Liver (tissue), 8 donors: ENCODE measurements at regions not wholly inside any gene's neighbourhood (a gene's known extent, or its start where the extent isn't known, plus 50 kb on each side); places are given as distances from the start of the nearest gene placed in this dataset.

Source experiments
- DNase-seq: peaks from one replicate; pipeline ENCODE4 v3.0.0-alpha.2; 2017; ENCODE audit warnings: low spot score
- H3K27ac ChIP-seq, 2 donors: one replicate each; pipeline ENCODE4 v1.7.0; 2013; ENCODE audit warnings: inconsistent platforms in 2 of 2, low read length in 2 of 2, control low read depth in 1 of 2, low read depth in 1 of 2, mild to moderate bottlenecking in 1 of 2
- H3K27me3 ChIP-seq, 4 donors: one replicate each; pipeline versions ENCODE4 v1.6.1 to v1.7.0; 2013; ENCODE audit warnings: low read length in 3 of 4, inconsistent platforms in 1 of 4, mild to moderate bottlenecking in 1 of 4, moderate library complexity in 1 of 4; ENCODE audit not compliant: control insufficient read depth in 4 of 4, insufficient read depth in 4 of 4
- H3K36me3 ChIP-seq, 4 donors: one replicate each; pipeline versions ENCODE4 v1.6.1 to v1.7.0; 2013; ENCODE audit warnings: low read length in 3 of 4, mild to moderate bottlenecking in 3 of 4, low read depth in 1 of 4, moderate library complexity in 1 of 4; ENCODE audit not compliant: control insufficient read depth in 4 of 4, insufficient read depth in 3 of 4
- H3K4me1 ChIP-seq, 4 donors: one replicate each; pipeline versions ENCODE4 v1.6.1 to v1.7.0; 2013; ENCODE audit warnings: low read length in 3 of 4, mild to moderate bottlenecking in 3 of 4, moderate library complexity in 1 of 4; ENCODE audit not compliant: control insufficient read depth in 4 of 4, insufficient read depth in 4 of 4
- H3K4me3 ChIP-seq, 3 donors: one replicate each; pipeline versions ENCODE4 v1.6.1 to v1.7.0; 2013; ENCODE audit warnings: low read length in 3 of 3, control low read depth in 1 of 3, low read depth in 1 of 3, mild to moderate bottlenecking in 1 of 3
- H3K9ac ChIP-seq, 2 donors: one replicate each; pipeline ENCODE4 v1.7.0; 2013; ENCODE audit warnings: low read length in 2 of 2, mild to moderate bottlenecking in 2 of 2, moderate library complexity in 2 of 2, control low read depth in 1 of 2, low read depth in 1 of 2
- H3K9me3 ChIP-seq, 4 donors: one replicate each; pipeline versions ENCODE4 v1.6.1 to v1.7.0; 2013; ENCODE audit warnings: low read length in 3 of 4; ENCODE audit not compliant: control insufficient read depth in 4 of 4
- EGR1 ChIP-seq, 2 donors: IDR thresholded peaks; 2 replicates each; pipeline ENCODE4 v1.6.1; 2016 to 2018; ENCODE audit warnings: antibody characterized with exemption in 2 of 2, low read depth in 2 of 2
- FOXA2 ChIP-seq: IDR thresholded peaks from 2 replicates; pipeline ENCODE4 v1.6.1; 2016; ENCODE audit warnings: antibody characterized with exemption
- GABPA ChIP-seq, 2 donors: IDR thresholded peaks in 1 of 2; conservative IDR thresholded peaks in 1 of 2; 2 replicates each; pipeline ENCODE4 v1.6.1; 2016; ENCODE audit warnings: antibody characterized with exemption in 2 of 2, mild to moderate bottlenecking in 1 of 2, moderate library complexity in 1 of 2
- HNF4A ChIP-seq, 2 donors: conservative IDR thresholded peaks; 2 replicates each; pipeline ENCODE4 v1.6.1; 2016; ENCODE audit warnings: antibody characterized with exemption in 2 of 2, mild to moderate bottlenecking in 2 of 2
- HNF4G ChIP-seq: IDR thresholded peaks from 2 replicates; pipeline ENCODE4 v1.6.1; 2016; ENCODE audit warnings: antibody characterized with exemption
- JUND ChIP-seq, 2 donors: IDR thresholded peaks; 2 replicates each; pipeline ENCODE4 v1.6.1; 2016; ENCODE audit warnings: antibody characterized with exemption in 2 of 2
- NR2F2 ChIP-seq: IDR thresholded peaks from 2 replicates; pipeline ENCODE4 v1.6.1; 2016; ENCODE audit warnings: antibody characterized with exemption
- RAD21 ChIP-seq, 2 donors: IDR thresholded peaks; 2 replicates each; pipeline ENCODE4 v1.6.1; 2016; ENCODE audit warnings: antibody characterized with exemption in 2 of 2, mild to moderate bottlenecking in 2 of 2
- SP1 ChIP-seq: IDR thresholded peaks from 2 replicates; pipeline ENCODE4 v1.6.1; 2018; ENCODE audit warnings: antibody characterized with exemption, mild to moderate bottlenecking
- WGBS: extraction: QIAGEN DNeasy Blood & Tissue Kit; methylation state at CpG from one replicate; pipeline ENCODE4 v1.1.7; 2013; 5-methylcytosine and 5-hydroxymethylcytosine counted together
- TF ChIP-seq, protein P1 (sequence below): IDR thresholded peaks from 2 replicates; pipeline ENCODE4 v1.6.1; 2016; ENCODE audit warnings: antibody characterized with exemption
- TF ChIP-seq, protein P2 (sequence below): IDR thresholded peaks from 2 replicates; pipeline ENCODE4 v1.6.1; 2016; ENCODE audit warnings: antibody characterized with exemption
- TF ChIP-seq, protein P3 (sequence below): fragments of 150-350 bp; IDR thresholded peaks from 2 replicates; pipeline ENCODE4 v1.5.1; 2017; ENCODE audit warnings: improper control_type of control experiment, low read depth, low read length; ENCODE audit not compliant: missing input control
- TF ChIP-seq, protein P4 (sequence below): IDR thresholded peaks from 2 replicates; pipeline ENCODE4 v1.6.1; 2016; ENCODE audit warnings: antibody characterized with exemption, mild to moderate bottlenecking
- donor health status: healthy.
- donor health status: healthy.
- donor health status: healthy.
- donor health status: healthy.
- donor health status: healthy.

DNA sequence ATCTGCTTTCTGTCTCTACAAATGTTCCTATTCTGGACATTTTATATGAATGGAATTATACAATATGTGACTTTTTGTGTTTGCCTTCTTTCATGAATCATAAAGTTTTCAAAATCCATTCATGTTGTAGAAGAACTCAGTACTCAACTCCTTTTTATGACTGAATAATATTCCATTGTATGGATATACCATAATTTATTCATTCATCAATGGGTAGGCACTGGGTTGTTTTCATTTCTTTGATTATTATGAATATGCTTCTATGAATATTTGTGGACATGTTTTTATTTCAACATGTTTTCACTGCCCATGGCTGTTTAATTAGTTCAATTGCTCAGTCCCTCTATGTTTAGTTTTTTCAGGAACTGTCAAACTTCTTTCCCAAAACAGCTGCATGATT, 76.5 kb upstream of the GTSF1L start:
- Histone ChIP-seq H3K36me3 (no peaks in the 10 kb centered on the region), H3K9ac (no peak overlapping the region), H3K27me3 (peaks cover 0 to 3% (median 0%) of the 10 kb centered on the region in 4 donors), H3K4me1 (no peaks in the 10 kb centered on the region), H3K4me3 (no peak overlapping the region), H3K9me3 (peaks cover 0 to 22% (median 5%) of the 10 kb centered on the region in 4 donors), H3K27ac (no peak overlapping the region)
- DNase-seq: no peak
- TF ChIP-seq GABPA (IDR thresholded peaks at IDR 0.05 in 1 of 2, conservative IDR thresholded peaks at IDR 0.05 in 1 of 2) (no peak), NR2F2 (no peak), JUND (IDR thresholded peaks at IDR 0.05) (no peak), RAD21 (IDR thresholded peaks at IDR 0.05) (no peak), SP1 (no peak), FOXA2 (no peak), EGR1 (IDR thresholded peaks at IDR 0.05; ENCODE audit: low read depth in 2 of 2) (no peak), HNF4A (conservative IDR thresholded peaks at IDR 0.05) (no peak)
- TF ChIP-seq, protein P1, sequence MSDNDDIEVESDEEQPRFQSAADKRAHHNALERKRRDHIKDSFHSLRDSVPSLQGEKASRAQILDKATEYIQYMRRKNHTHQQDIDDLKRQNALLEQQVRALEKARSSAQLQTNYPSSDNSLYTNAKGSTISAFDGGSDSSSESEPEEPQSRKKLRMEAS: no peak
- TF ChIP-seq, protein P2, sequence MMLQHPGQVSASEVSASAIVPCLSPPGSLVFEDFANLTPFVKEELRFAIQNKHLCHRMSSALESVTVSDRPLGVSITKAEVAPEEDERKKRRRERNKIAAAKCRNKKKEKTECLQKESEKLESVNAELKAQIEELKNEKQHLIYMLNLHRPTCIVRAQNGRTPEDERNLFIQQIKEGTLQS: no peak
- TF ChIP-seq, protein P3, sequence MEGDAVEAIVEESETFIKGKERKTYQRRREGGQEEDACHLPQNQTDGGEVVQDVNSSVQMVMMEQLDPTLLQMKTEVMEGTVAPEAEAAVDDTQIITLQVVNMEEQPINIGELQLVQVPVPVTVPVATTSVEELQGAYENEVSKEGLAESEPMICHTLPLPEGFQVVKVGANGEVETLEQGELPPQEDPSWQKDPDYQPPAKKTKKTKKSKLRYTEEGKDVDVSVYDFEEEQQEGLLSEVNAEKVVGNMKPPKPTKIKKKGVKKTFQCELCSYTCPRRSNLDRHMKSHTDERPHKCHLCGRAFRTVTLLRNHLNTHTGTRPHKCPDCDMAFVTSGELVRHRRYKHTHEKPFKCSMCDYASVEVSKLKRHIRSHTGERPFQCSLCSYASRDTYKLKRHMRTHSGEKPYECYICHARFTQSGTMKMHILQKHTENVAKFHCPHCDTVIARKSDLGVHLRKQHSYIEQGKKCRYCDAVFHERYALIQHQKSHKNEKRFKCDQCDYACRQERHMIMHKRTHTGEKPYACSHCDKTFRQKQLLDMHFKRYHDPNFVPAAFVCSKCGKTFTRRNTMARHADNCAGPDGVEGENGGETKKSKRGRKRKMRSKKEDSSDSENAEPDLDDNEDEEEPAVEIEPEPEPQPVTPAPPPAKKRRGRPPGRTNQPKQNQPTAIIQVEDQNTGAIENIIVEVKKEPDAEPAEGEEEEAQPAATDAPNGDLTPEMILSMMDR: no peak

DNA sequence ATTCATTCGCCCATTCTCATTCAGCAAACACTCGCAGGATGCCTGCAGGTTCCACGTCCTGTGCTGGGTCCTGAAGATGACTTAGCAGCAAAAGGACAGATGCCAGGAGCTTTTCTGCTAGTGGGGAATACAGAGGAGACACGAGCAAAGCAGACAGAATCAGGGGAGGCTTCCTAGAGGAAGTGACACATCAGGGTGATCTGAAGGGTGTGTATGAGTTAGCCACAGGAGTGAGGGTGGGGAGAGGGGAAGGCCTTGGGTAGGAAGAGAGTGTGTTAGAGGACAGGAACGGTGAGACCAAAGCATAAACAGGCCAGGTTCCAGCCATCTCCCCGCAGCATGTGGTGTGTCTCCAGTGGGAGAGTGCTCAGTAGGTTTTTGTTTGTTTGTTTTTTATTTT, 73.4 kb upstream of the GTSF1L start:
- H3K4me1 ChIP-seq: no peaks in the 10 kb centered on the region
- no peak overlapping the region for H3K4me3 ChIP-seq
- 72% methylated on average over 6 of the region's 6 CpGs for WGBS
- peaks cover 0 to 3% (median 0%) of the 10 kb centered on the region in 4 donors for H3K27me3 ChIP-seq
- no peak overlapping the region for H3K9ac ChIP-seq
- TF ChIP-seq, protein P4, sequence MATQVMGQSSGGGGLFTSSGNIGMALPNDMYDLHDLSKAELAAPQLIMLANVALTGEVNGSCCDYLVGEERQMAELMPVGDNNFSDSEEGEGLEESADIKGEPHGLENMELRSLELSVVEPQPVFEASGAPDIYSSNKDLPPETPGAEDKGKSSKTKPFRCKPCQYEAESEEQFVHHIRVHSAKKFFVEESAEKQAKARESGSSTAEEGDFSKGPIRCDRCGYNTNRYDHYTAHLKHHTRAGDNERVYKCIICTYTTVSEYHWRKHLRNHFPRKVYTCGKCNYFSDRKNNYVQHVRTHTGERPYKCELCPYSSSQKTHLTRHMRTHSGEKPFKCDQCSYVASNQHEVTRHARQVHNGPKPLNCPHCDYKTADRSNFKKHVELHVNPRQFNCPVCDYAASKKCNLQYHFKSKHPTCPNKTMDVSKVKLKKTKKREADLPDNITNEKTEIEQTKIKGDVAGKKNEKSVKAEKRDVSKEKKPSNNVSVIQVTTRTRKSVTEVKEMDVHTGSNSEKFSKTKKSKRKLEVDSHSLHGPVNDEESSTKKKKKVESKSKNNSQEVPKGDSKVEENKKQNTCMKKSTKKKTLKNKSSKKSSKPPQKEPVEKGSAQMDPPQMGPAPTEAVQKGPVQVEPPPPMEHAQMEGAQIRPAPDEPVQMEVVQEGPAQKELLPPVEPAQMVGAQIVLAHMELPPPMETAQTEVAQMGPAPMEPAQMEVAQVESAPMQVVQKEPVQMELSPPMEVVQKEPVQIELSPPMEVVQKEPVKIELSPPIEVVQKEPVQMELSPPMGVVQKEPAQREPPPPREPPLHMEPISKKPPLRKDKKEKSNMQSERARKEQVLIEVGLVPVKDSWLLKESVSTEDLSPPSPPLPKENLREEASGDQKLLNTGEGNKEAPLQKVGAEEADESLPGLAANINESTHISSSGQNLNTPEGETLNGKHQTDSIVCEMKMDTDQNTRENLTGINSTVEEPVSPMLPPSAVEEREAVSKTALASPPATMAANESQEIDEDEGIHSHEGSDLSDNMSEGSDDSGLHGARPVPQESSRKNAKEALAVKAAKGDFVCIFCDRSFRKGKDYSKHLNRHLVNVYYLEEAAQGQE: no peak
- H3K36me3 ChIP-seq: no peaks in the 10 kb centered on the region
- H3K27ac ChIP-seq: no peak overlapping the region
- no peak for DNase-seq
- H3K9me3 ChIP-seq: peaks cover 2 to 15% (median 5%) of the 10 kb centered on the region in 4 donors

DNA sequence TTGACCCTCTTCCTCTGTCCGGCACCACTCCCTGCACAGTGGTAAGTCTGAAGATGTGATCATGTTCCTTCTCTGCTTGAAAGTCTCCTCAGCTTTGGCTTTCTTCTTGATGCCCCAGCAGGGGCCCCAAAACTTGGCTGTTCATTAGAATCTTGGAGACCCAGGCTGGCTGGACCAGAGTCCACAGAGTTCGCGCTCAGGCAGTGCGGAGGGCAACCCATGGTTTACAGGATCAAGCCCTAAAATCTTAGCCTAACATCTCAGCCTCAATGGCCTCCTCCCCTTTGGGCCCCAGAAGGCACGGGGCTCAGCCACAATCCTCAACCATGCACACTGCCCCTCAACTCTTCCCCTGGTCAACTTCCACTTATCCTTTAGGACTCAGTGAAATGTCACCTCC, 72.9 kb upstream of the GTSF1L start:
- Histone ChIP-seq H3K4me3 (no peak overlapping the region), H3K9ac (no peak overlapping the region), H3K36me3 (no peaks in the 10 kb centered on the region), H3K27ac (no peak overlapping the region), H3K9me3 (peaks cover 2 to 11% (median 4%) of the 10 kb centered on the region in 4 donors), H3K27me3 (peaks cover 0 to 3% (median 0%) of the 10 kb centered on the region in 4 donors), H3K4me1 (no peaks in the 10 kb centered on the region)
- no peak for DNase-seq
- TF ChIP-seq FOXA2 (no peak), RAD21 (IDR thresholded peaks at IDR 0.05) (no peak), EGR1 (IDR thresholded peaks at IDR 0.05; ENCODE audit: low read depth in 2 of 2) (no peak), HNF4G (no peak), SP1 (no peak), HNF4A (conservative IDR thresholded peaks at IDR 0.05) (no peak), JUND (IDR thresholded peaks at IDR 0.05) (no peak), GABPA (IDR thresholded peaks at IDR 0.05 in 1 of 2, conservative IDR thresholded peaks at IDR 0.05 in 1 of 2) (no peak)
- 86% methylated on average over 5 of the region's 5 CpGs for WGBS
